HG03066 (cell line): ENCODE measurements at regions not wholly inside any gene's neighbourhood (a gene's known extent, or its start where the extent isn't known, plus 50 kb on each side); places are given as distances from the start of the nearest gene placed in this dataset.
"Not testable (repeated sequence)": the region's sequence is repeated elsewhere in the genome, so short reads cannot be mapped to it uniquely, and the experiment has no call there.

Experiments
- ATAC-seq: cut with Tn5 transposase; IDR thresholded peaks from one replicate; pipeline ENCODE4 v1.9.1; 2021; ENCODE audit warnings: low read depth; ENCODE audit not compliant: unreplicated experiment

GRCh38 chr4:123666486-123666885 lies 269.9 kb downstream of the SPRY1 start:
- ATAC-seq, result no peak

- no peak for ATAC-seq
Measured at GRCh38 chr4:123667496-123667895, 270.9 kb downstream of the SPRY1 start.

- ATAC-seq, result no peak
Measured at GRCh38 chr4:123667991-123668390, 271.4 kb downstream of the SPRY1 start.

GRCh38 chr4:123671636-123672404 lies 275.2 kb downstream of the SPRY1 start:
- peak; percentile 94 for ATAC-seq

DNA sequence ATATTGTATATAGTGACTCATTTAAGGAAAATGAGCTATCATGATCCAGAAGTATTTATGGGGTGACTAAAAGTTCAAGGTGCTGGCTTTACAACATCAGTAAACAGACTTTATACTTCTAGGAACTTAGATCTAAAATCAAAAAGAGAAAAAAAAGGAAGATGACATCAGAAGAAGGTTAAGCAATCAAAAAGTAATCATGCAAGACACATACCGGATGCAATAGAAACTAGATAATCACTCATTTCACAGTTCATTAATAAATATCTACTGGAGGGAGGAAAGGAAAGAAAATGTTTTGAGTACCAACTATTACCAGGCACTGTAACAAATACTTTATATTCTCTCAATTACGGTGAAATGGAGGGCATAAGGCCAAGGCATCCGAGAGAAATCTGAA lies 276.4 kb downstream of the SPRY1 start:
- no peak for ATAC-seq

- no peak for ATAC-seq
Measured at GRCh38 chr4:123673971-123674370, 277.4 kb downstream of the SPRY1 start.

- ATAC-seq, result no peak
Measured at GRCh38 chr4:123674762-123675465, 278.3 kb downstream of the SPRY1 start.

- ATAC-seq, result no peak
Measured at GRCh38 chr4:123675567-123675966, 279.0 kb downstream of the SPRY1 start.

DNA sequence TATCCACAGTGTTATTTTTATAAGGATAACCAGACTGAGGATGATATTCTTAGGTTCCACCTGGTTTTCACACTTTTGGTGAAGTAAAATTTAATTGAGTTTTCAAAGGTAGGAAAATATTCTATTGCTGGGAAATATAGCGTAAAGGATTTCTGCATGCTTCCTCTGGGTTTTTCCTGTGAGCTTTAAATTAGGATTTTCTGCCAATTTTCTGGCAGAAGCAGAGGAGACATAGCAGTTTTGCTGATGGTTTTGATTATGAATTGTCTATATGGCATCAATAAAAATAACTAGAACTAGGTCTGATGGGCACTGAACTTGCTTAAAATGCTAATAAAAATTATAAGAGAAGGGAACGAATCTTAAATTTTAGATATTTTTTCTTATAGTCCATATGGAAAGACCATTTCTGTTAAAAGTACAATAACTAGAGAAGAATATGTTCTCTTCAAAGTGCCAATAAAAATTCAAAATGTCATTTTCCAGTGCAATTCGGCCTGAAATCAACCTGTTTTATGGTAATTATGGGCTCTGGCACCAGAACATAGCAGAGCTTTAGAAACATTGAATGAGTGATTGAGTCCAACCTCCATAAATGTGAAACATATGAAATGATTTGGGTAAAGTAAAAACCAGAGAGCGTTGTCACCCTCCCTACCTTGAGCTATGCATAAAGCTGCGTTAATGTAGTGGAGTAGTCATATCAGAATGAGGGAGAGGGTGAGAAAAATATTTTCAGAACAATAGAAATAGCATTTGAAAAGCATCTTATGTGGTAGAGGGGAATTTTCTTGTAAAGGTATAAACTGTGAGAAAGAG lies 279.7 kb downstream of the SPRY1 start:
- ATAC-seq, result no peak

DNA sequence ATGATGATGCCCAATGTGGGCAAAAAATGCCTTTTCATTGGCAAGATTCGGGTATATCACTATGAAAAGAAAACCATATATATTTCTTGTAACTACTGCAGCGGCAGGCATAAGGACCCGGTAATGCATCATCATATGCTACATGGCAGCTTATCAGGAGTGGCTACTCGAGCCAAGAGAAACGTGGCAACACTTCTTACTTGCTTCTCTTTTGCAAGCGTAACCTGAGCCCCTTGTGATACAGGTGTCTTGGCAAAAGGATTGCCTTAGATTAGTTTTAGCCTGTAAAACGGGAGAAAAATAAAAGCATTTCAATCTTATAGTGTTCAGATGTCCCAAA lies 280.3 kb downstream of the SPRY1 start:
- ATAC-seq, result no peak

DNA sequence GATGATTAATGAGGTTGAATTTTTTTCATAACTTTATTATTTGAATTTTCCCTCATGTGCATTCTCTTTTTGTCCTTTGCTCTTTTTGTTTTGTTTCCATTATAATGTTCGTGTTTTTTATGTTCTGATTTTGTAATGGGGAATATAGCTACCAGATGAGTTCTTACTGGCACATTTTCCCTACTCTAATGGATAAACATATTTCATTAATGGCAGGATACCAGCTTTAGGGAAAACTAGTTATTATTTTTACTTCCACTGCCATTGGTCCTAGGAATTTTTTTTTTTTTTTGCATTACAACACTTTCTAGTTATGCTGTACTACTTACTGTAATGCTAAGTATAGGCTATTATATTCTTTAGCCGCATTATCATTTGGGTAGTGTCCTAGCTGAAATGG lies 286.3 kb downstream of the SPRY1 start:
- ATAC-seq, result no peak

DNA sequence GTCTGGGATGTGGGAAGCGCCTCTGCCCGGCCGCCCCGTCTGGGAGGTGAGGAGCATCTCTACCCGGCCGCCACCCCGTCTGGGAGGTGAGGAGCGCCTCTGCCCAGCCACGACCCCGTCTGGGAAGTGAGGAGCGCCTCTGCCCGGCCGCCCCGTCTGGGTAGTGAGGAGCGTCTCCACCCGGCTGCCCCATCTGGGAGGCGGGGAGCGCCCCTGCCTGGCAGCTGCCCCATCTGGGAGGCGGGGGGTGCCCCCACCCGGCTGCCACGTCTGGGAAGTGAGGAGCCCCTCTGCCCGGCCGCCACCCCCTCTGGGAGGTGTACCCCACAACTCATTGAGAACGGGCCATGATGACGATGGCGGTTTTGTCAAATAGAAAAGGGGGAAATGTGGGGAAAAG lies 288.3 kb downstream of the SPRY1 start:
- not testable (repeated sequence) for ATAC-seq

DNA sequence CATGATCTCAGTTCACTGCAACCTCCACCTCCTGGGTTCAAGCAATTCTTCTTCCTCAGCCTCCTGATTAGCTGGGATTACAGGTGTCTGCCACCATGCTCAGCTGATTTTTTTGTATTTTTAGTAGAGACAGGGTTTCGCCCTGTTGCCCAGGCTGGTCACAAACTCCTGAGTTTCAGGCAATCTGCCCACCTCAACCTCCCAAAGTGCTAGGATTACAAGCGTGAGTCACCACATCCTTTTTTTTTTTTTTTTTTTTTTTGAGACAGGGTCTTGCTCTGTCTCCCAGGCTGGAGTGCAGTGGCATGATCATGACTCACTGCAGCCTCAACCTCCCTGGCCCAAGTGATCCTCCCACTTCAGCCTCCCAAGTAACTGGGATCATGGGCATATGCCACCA lies 298.9 kb downstream of the SPRY1 start:
- not testable (repeated sequence) for ATAC-seq

DNA sequence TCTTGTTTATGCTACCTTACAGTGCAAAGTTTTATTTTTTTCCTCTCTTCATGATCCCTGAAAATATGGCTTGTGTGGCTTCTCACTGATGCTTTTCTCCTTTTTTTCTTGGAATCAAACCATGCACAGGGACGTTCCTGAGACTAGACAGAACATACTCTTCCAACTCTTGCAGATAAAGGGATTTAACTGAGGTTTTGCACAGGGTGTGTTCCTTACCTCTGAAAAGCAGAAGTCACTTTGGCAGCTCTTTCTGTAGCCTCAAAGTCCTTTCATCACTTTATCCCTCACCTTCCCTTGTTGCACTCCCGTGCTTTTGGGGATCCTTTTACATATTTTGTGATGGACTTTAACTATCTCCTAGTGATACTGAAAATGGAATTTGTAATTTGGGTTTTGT lies 300.1 kb downstream of the SPRY1 start:
- no peak for ATAC-seq

DNA sequence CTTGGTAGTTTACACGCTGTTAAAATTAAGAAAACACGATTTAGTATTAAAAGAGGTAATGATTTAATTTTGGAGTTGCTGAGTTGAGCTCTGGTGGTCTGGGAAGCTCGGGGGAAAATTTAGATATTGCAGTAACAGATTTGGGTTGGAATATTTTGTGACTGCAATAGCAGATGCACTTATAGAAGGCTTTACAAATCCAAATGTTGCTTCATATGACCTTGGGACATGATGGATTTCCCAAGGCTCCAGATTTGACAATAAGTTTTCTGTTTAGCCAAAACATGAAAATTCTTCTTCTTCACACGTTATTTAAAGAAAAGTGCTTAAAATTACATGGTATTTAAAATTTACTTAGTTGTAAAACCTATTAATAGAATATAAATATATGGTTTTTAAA lies 302.0 kb downstream of the SPRY1 start:
- ATAC-seq, result no peak

- ATAC-seq, result no peak
Measured at GRCh38 chr4:123699880-123700771, 303.5 kb downstream of the SPRY1 start.

GRCh38 chr4:123701131-123701575 lies 304.6 kb downstream of the SPRY1 start:
- no peak for ATAC-seq

DNA sequence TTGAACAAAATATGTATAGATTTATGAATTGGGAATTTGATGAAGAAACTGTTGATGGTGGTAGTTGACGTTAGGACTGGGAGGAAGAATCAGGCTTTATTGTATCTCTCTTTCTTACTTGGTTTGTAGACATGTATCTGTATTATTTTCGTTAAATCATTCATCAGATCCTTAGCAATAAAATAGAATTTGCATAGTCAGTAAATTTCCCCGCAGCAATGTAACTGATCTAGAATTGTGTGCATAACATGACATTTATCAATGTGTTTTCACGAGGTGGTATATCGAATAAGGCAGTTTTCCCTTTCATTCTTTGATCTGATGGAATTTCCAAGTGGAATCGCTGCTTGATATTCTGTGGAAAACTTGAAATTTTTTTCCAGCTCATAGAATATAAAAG lies 308.8 kb downstream of the SPRY1 start:
- no peak for ATAC-seq

- ATAC-seq, result no peak
Measured at GRCh38 chr4:123706973-123707372, 310.4 kb downstream of the SPRY1 start.

DNA sequence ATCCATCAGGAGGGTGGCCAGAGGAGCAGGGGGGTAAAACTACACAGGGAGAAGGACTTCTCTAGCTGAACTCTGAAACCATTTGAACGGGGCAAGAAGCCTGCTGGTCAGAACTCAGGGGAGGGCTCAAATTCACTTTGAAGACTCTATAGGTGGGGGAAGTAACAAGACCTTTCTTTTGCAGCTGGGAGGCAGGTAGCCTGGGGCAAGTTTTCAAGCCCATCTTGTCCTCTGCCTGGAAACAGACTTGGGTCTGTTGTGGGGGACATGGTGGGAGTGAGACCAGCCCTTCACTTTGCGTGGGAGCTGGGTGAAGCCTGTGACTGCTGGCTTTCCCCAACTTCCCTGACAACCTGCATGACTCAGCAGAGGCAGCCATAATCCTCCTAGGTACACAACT lies 312.3 kb downstream of the SPRY1 start:
- no peak for ATAC-seq
